ENCODE measurements at regions not wholly inside any gene's neighbourhood (a gene's known extent, or its start where the extent isn't known, plus 50 kb on each side); places are given as distances from the start of the nearest gene placed in this dataset.

- Histone ChIP-seq H3K4me1 (no peaks in the 10 kb centered on the region), H3K36me3 (no peaks in the 10 kb centered on the region), H3K9me3 (peaks cover 7% of the 10 kb centered on the region), H3K27ac (no peak overlapping the region), H3K4me3 (no peak overlapping the region), H3K27me3 (ENCODE audit: low read depth) (no peaks in the 10 kb centered on the region)
- TF ChIP-seq CTCF (IDR thresholded peaks at IDR 0.05) = no peak
- no peak for ATAC-seq
- DNase-seq = no peak
- intact Hi-C loops (cut with DNase I) = no loop called here
Observed at GRCh38 chr1:209491496-209491895, 92.0 kb upstream of the CAMK1G start.

- ATAC-seq (no peak), DNase-seq (no peak)
- Histone ChIP-seq H3K27ac (no peak overlapping the region), H3K4me3 (no peak overlapping the region), H3K36me3 (no peaks in the 10 kb centered on the region), H3K27me3 (ENCODE audit: low read depth) (no peaks in the 10 kb centered on the region), H3K9me3 (peaks cover 7% of the 10 kb centered on the region), H3K4me1 (no peaks in the 10 kb centered on the region)
- no peak for TF ChIP-seq CTCF (IDR thresholded peaks at IDR 0.05)
- intact Hi-C loops (cut with DNase I) = no loop called here
Observed at GRCh38 chr1:209491897-209492296, 91.6 kb upstream of the CAMK1G start.

DNA sequence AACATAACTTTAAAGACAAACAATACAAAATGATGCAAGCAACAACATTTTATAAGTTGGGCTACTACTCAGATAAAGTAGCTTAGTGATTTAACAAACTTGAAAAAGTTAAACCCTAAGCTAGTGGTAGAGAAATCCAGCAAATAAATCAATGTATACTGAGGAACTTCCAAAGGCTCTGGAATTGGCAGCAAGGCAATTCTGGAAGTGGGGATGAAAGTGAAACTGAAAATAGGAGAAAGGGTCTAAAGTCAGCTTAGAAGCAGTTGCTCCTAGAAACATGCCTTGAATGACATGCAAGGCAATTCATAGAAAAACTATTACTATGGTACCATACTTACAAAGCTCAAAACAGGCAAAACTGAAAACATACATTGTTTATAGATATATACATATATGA lies 90.0 kb upstream of the CAMK1G start:
- no peak for DNase-seq
- no peaks in the 10 kb centered on the region for H3K36me3 ChIP-seq
- H3K9me3 ChIP-seq = peaks cover 7% of the 10 kb centered on the region
- intact Hi-C loops (cut with DNase I) = no loop called here
- H3K4me3 ChIP-seq = no peak overlapping the region
- TF ChIP-seq CTCF (IDR thresholded peaks at IDR 0.05) = no peak
- no peaks in the 10 kb centered on the region for H3K27me3 ChIP-seq (ENCODE audit: low read depth)
- H3K27ac ChIP-seq = no peak overlapping the region
- ATAC-seq = no peak
- no peaks in the 10 kb centered on the region for H3K4me1 ChIP-seq

GRCh38 chr1:209497729-209498128 lies 85.8 kb upstream of the CAMK1G start:
- intact Hi-C loops (cut with DNase I) = no loop called here
- H3K27ac ChIP-seq = no peak overlapping the region
- no peak for DNase-seq

DNA sequence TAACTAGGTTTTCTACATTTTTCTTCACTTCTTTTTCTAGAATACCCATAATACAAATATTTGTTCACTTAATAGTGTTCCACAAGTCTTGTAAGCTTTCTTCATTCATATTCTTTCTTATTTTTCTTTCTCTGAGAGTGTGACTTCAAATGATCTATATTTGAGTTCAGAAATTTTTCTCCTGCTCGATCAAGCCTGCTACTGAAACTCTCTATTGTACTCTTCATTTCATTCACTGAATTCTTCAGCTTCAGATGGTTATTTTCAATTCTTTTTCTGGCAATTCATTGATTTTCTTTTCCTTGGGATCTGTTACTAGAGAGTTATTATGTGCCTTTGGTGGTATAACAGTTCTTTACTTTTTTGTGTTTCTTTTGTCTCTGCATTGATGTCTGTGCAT lies 82.5 kb upstream of the CAMK1G start:
- intact Hi-C loops (cut with DNase I) = no loop called here
- no peak overlapping the region for H3K4me3 ChIP-seq
- H3K4me1 ChIP-seq = no peaks in the 10 kb centered on the region
- H3K9me3 ChIP-seq = peaks cover 4% of the 10 kb centered on the region
- no peaks in the 10 kb centered on the region for H3K36me3 ChIP-seq
- ATAC-seq (no peak), DNase-seq (no peak)
- no peaks in the 10 kb centered on the region for H3K27me3 ChIP-seq (ENCODE audit: low read depth)
- H3K27ac ChIP-seq = no peak overlapping the region
- no peak for TF ChIP-seq CTCF (IDR thresholded peaks at IDR 0.05)

More at GRCh38 chr1:209497729-209498128, 85.8 kb upstream of the CAMK1G start:
- H3K4me3 ChIP-seq = no peak overlapping the region
- no peaks in the 10 kb centered on the region for H3K27me3 ChIP-seq (ENCODE audit: low read depth)
- no peak for TF ChIP-seq CTCF (IDR thresholded peaks at IDR 0.05)
- H3K9me3 ChIP-seq = peaks cover 11% of the 10 kb centered on the region
- H3K36me3 ChIP-seq = no peaks in the 10 kb centered on the region
- H3K4me1 ChIP-seq = no peaks in the 10 kb centered on the region
- ATAC-seq = no peak

DNA sequence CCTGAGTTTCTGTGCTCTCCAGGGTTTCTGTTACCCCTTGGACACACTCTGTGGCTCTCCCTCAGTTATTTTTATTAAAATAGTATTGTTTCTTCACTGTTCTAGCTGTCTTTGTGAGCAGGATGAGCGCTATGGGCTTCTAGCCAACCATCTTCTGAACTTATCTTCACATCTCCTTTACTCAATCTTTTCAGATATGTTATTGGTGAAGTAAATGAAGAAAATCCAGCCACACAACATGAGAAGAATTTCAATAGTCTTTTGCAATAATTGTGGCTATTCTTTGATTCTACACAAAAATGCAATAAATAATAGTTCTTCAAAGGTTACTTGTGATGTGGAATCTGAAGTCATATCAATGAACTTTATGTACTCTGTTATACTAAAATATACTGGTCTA lies 80.3 kb upstream of the CAMK1G start:
- Histone ChIP-seq H3K9me3 (peaks cover 4% of the 10 kb centered on the region), H3K27ac (no peak overlapping the region), H3K36me3 (no peaks in the 10 kb centered on the region), H3K27me3 (ENCODE audit: low read depth) (no peaks in the 10 kb centered on the region), H3K4me3 (no peak overlapping the region), H3K4me1 (no peaks in the 10 kb centered on the region)
- intact Hi-C loops (cut with DNase I) = no loop called here
- no peak for DNase-seq
- no peak for ATAC-seq
- no peak for TF ChIP-seq CTCF (IDR thresholded peaks at IDR 0.05)

Data from lower lobe of right lung (tissue), 2 donors.